Activated CD8-positive, alpha-beta memory T cell treated with anti-CD3 and anti-CD28 coated beads, Interleukin-2, amount 50 U/mL, for 48 hours (primary cell): ENCODE measurements at regions not wholly inside any gene's neighbourhood (a gene's known extent, or its start where the extent isn't known, plus 50 kb on each side); places are given as distances from the start of the nearest gene placed in this dataset.

Experiments used
- DNase-seq: peaks from one replicate; pipeline ENCODE4 v3.0.0-alpha.2; 2020

DNA sequence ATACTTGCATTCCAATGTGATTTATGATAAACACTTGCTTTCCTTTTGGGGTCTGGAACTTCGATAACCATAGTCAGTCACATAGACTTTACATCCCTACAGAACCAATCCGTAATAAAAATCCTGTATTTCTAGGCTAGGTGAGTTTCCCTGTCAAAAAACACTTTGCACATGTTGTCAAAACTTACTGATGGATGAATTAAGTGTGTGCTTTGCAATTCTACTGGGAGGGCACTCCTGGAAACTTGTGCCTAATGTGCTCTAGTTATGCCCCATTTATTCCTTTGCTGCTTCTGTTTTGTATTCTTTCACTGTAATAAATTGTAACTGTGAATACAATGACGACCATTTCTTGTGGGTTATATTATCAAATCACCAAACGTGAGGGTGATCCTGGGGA is 684.8 kb upstream of the PCDH15 start:
- no peak for DNase-seq

GRCh38 chr10:55476129-55476528 is 675.1 kb upstream of the PCDH15 start:
- DNase-seq = no peak

- no peak for DNase-seq
Observed at GRCh38 chr10:55474258-55474657, 673.2 kb upstream of the PCDH15 start.

GRCh38 chr10:55470840-55471239 is 669.8 kb upstream of the PCDH15 start:
- DNase-seq = no peak

- no peak for DNase-seq
Observed at GRCh38 chr10:55466806-55467504, 665.9 kb upstream of the PCDH15 start.

DNA sequence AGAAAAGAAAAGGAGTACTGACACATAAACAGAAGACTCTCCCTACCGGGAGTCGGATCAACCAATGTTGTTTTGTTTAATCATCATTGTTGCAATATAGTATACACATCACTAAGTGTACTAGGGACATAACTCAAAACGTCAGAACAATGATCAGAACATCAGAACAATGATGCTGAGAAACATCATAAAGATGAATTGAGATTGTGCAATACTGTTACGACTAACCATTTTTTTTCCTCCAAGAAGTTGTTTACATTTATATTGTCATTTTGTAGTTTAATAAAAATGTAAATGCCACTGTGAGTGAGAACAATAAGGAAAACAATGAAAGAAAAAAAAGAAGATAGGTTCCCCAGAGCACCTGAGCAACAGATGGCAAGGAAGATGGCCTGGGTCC is 663.1 kb upstream of the PCDH15 start:
- no peak for DNase-seq

GRCh38 chr10:55460008-55460407 is 659.0 kb upstream of the PCDH15 start:
- DNase-seq = no peak

DNA sequence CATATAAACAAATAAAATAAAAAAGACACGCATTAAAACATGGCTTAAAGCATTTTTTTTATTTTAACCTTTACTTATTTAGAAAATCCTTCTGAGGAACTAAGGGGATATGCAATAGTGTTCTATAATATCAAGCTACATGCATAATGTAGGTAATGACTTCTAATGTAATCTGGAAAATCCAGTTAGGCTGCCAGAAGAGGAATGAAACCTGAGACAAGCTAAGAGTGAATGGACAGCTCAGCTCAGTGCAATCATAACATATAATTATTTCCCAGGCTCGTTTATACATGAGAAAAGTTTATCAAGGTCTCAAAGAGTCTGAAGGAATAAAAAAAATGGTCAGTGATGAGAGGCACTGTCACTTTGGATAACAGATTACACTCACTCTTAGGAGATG is 649.0 kb upstream of the PCDH15 start:
- no peak for DNase-seq

DNA sequence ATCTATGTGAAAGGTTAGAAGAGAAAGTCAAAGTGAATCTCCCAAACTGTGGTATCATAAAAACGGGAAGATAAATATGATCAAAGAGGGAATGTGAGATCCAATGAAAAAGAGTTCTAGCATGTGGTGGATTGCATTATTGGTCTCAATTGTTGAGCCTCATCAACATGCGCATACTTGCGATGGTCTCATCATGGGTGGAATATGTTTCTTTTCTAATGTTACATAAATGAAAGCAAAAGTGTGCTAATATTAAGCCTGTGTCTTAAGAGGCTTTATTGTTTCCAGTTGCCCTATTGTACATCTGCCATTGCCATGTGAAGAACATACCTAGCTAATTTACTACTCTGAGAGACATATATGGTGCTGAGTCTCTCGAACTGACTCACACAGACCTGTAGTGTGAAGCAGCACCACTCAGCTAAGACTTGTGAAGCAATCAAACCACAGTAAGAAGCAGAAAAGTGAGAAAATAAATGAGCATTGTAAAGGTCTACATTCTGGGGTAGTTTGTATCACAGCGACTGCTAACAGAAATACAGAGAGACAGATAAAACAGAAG is 645.5 kb upstream of the PCDH15 start:
- no peak for DNase-seq

DNA sequence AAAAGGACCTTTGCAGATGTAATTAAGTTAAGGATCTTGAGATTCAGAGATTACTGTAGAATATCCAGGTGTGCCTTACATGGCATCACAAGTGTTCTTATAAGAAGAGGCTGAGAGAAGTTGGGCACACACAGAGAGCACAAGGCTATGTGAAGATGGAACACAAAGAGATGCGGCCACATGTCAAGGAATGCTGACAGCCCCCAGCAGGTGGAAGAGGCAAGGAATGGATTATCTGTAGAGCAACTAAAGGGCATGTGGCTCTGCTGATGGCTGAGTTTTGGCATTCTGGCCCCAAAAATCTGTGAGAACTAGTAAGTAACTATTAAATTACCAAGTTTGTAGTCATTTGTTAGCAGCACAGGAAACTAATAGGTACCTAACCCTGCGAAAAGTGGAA is 640.7 kb upstream of the PCDH15 start:
- no peak for DNase-seq

DNA sequence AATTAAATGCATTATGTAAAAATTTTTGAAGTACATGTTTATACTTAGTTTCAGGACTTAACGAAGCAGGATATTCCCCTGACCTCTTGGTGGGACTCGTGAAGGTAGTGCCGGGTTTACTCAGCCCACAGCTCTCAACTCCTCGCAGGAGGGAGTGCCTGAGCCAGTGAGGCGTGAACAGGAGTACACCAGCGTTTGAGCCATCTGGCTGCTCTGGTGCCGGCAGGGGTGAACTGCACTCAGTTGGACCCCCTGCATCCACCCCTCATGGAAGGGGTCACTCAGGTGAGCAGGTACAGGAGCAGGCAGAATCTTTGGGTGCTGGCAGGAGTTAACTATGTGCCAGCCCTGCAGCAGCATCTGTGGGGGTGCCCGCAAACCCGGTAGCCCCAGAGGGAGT is 625.1 kb upstream of the PCDH15 start:
- DNase-seq = no peak

DNA sequence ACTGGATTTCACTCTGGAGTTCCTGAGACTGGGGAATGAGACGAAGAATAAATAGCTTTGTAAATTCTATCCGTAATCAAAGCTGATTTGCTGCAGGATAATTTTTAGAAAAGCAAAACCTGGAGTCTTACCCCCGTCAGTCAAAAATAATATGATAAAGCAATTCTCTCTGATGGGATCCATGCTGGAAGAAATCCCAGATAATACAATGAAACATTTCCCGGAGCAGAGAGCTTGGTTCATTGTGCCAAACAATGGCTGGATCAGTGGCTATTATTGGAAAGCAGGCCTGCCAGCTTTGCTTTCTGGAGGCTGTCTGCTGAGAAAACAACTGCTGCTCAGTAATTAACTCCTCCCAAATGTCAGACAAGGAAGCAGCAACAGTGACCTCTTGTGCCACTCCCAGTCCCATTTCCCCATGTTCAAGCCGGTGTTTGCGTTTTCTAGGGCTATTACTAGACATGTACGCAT is 609.4 kb upstream of the PCDH15 start:
- DNase-seq = no peak

- no peak for DNase-seq
Observed at GRCh38 chr10:55404094-55404493, 603.1 kb upstream of the PCDH15 start.

GRCh38 chr10:55400075-55400849 is 599.2 kb upstream of the PCDH15 start:
- no peak for DNase-seq

GRCh38 chr10:55398497-55398882 is 597.5 kb upstream of the PCDH15 start:
- DNase-seq = no peak

GRCh38 chr10:55397777-55398496 is 596.9 kb upstream of the PCDH15 start:
- DNase-seq = no peak

GRCh38 chr10:55378196-55378595 is 577.2 kb upstream of the PCDH15 start:
- DNase-seq = no peak

DNA sequence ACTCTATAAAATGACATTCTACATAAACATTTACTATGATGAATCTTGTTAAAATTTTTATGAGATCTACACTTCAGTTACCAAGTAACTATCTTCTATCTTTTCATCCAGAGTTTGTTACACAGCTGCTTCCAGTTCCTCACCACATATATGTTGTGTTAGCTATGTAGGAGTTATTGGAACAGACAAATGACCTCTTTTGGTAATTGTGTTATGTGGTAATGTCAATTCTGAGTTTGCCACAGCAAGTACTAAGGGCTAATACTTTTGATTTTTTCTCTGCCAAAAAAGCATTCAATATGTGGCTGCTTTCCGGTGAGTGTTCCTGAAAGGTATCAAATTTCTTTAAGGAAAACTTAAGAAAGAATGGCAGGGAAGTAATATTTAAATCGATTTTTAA is 573.9 kb upstream of the PCDH15 start:
- no peak for DNase-seq

DNA sequence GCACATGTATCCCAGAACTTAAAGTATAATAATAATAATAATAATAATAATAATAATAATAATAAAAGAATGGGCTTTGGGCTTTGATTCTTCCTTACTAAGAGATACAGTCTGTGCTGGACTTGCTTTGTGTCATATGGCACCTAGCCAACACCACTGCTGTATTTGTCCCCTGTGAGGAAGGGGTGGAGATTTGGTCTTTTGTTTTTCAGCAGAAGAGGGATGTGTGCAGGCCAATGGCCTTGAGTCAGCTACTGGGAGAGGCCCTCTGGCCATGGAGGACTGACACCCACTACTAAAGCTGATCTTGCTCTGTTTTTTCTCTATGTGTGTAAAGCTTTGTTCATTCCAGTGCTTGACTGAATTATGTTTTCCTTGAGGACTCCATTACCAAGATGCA is 573.0 kb upstream of the PCDH15 start:
- no peak for DNase-seq

- DNase-seq = no peak
Observed at GRCh38 chr10:55369670-55370420, 568.8 kb upstream of the PCDH15 start.

DNA sequence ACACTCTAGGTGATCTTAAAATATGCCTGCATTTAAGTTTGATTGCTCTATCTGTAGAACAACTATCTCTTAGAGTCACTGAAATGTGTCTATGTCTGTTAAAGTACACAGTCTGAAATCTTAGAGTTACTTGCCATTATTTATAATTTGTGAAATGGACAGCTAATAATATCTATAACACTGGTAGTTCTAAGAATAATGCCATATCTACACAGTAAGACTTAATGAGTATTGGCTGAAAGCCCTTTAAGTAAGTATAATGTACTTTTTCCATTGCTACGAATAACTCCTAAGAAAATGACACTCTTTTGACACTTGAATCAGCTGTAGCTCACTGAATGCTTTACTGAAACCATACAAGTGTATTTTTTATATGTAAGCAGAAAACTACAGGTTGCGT is 567.4 kb upstream of the PCDH15 start:
- DNase-seq = no peak

GRCh38 chr10:55367555-55367954 is 566.5 kb upstream of the PCDH15 start:
- no peak for DNase-seq

DNA sequence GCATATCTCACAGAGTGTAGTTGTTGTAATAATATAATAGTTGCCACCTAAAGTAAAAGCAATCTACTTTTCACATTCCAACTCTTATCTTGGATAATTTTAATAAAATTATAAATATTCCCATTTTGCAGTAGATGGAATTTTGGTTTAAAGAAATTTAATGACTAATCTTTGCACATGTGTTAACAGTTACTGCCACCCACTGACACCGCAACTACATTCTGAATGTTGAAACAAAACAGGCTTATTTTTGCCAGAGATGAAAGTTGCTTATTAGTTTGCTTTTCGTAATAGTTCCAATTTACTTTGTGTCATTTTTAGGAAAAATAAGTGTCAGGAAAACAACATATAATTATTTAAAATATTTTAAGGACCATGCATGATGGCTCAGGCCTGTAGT is 557.5 kb upstream of the PCDH15 start:
- no peak for DNase-seq
